OCI-LY1 (cell line): ENCODE measurements at regions not wholly inside any gene's neighbourhood (a gene's known extent, or its start where the extent isn't known, plus 50 kb on each side); places are given as distances from the start of the nearest gene placed in this dataset.

ENCODE experiments used
- H2AFZ ChIP-seq: fragments of 200-600 bp; sonication (generic), shearing (Covaris generic); 2 replicates; pipeline ENCODE4 v1.6.0; 2014; ENCODE audit warnings: antibody characterized with exemption, mild to moderate bottlenecking, low read length
- H3F3A ChIP-seq: fragments of 200-600 bp; sonication (generic), shearing (Covaris generic); 2 replicates; pipeline ENCODE4 v1.6.0; 2014; ENCODE audit warnings: mild to moderate bottlenecking, antibody characterized with exemption, low read length, moderate library complexity; ENCODE audit not compliant: insufficient read depth
- H3K27ac ChIP-seq: fragments of 200-600 bp; sonication (generic); 2 replicates; pipeline ENCODE4 v1.5.1; 2014; ENCODE audit warnings: low read length, mixed run types, mild to moderate bottlenecking, low read depth; ENCODE audit not compliant: poor library complexity, severe bottlenecking
- H3K27me3 ChIP-seq: fragments of 200-600 bp; sonication (generic); 2 replicates; pipeline ENCODE4 v1.6.0; 2014; ENCODE audit warnings: antibody characterized with exemption, mild to moderate bottlenecking, low read length, moderate library complexity; ENCODE audit not compliant: insufficient read depth
- H3K36me3 ChIP-seq: fragments of 200-600 bp; sonication (generic); 2 replicates; pipeline ENCODE4 v1.6.1; 2014; ENCODE audit warnings: mild to moderate bottlenecking, antibody characterized with exemption, low read length, moderate library complexity, mixed read lengths; ENCODE audit not compliant: insufficient read depth
- H3K4me1 ChIP-seq: fragments of 200-600 bp; sonication (generic); 2 replicates; pipeline ENCODE4 v1.5.1; 2014; ENCODE audit warnings: mild to moderate bottlenecking, low read length, moderate library complexity; ENCODE audit not compliant: insufficient read depth, severe bottlenecking
- H3K4me2 ChIP-seq: fragments of 200-600 bp; sonication (generic), shearing (Covaris generic); 2 replicates; pipeline ENCODE4 v1.6.1; 2014; ENCODE audit warnings: low read length
- H3K4me3 ChIP-seq: fragments of 200-600 bp; sonication (generic); 2 replicates; pipeline ENCODE4 v1.5.1; 2014; ENCODE audit warnings: low read length, low read depth, mild to moderate bottlenecking, mixed read lengths; ENCODE audit not compliant: poor library complexity, severe bottlenecking
- H3K79me2 ChIP-seq: fragments of 200-600 bp; shearing (Covaris generic); 2 replicates; pipeline ENCODE4 v1.6.1; 2016; ENCODE audit warnings: mixed run types, low read length, mixed read lengths; ENCODE audit not compliant: insufficient read depth
- H3K9ac ChIP-seq: fragments of 200-600 bp; sonication (generic), shearing (Covaris generic); 2 replicates; pipeline ENCODE4 v1.6.1; 2014; ENCODE audit warnings: mild to moderate bottlenecking, low read length, mixed read lengths
- H3K9me2 ChIP-seq: fragments of 200-600 bp; sonication (generic), shearing (Covaris generic); 2 replicates; pipeline ENCODE4 v1.6.1; 2014; ENCODE audit warnings: low read depth, mild to moderate bottlenecking, low read length, mixed read lengths
- H3K9me3 ChIP-seq: fragments of 200-600 bp; shearing (Covaris generic); 2 replicates; pipeline ENCODE4 v1.6.1; 2014; ENCODE audit warnings: low read length, mixed read lengths
- H4K20me1 ChIP-seq: fragments of 200-600 bp; sonication (generic), shearing (Covaris generic); 2 replicates; pipeline ENCODE4 v1.6.0; 2016; ENCODE audit warnings: mild to moderate bottlenecking, low read length; ENCODE audit not compliant: insufficient read depth
- CTCF ChIP-seq: fragments of 200-600 bp; sonication (generic), shearing (Covaris generic); IDR thresholded peaks from 2 replicates; pipeline ENCODE4 v1.5.1; 2017; ENCODE audit warnings: mild to moderate bottlenecking, antibody characterized with exemption, low read length, moderate library complexity, mixed read lengths
- EZH2 ChIP-seq: fragments of 200-600 bp; sonication (generic), shearing (Covaris generic); IDR thresholded peaks from 2 replicates; pipeline ENCODE4 v1.8.0; 2017; ENCODE audit warnings: borderline replicate concordance, mixed run types, mild to moderate bottlenecking, antibody characterized with exemption, low read length, moderate library complexity, mixed read lengths

- Histone ChIP-seq H3K9ac (no peak overlapping the region), H3K4me3 (no peak overlapping the region), H3K9me2 (no peaks in the 10 kb centered on the region), H4K20me1 (no peaks in the 10 kb centered on the region), H3F3A (no peaks in the 10 kb centered on the region), H3K4me1 (peaks cover 10% of the 10 kb centered on the region), H2AFZ (no peak overlapping the region), H3K36me3 (peaks cover 7% of the 10 kb centered on the region; the same call in 1 of the 2 replicates), H3K27me3 (peaks cover 3% of the 10 kb centered on the region; the same call in 1 of the 2 replicates), H3K9me3 (peaks cover 4% of the 10 kb centered on the region; the same call in 1 of the 2 replicates), H3K79me2 (no peaks in the 10 kb centered on the region), H3K4me2 (no peak overlapping the region), H3K27ac (no peak overlapping the region)
- TF ChIP-seq EZH2 (no peak), CTCF (no peak)
Observed at GRCh38 chr22:22418163-22418549, 90.4 kb downstream of the ZNF280B start.

- Histone ChIP-seq H3K36me3 (peaks cover 4% of the 10 kb centered on the region; the same call in 1 of the 2 replicates), H4K20me1 (no peaks in the 10 kb centered on the region), H3K27me3 (peaks cover 3% of the 10 kb centered on the region; the same call in 1 of the 2 replicates), H3K79me2 (no peaks in the 10 kb centered on the region), H3K4me1 (peaks cover 18% of the 10 kb centered on the region), H3K9me2 (no peaks in the 10 kb centered on the region), H3K27ac (no peak overlapping the region), H3K9ac (no peak overlapping the region), H3K9me3 (no peaks in the 10 kb centered on the region), H2AFZ (no peak overlapping the region), H3K4me3 (no peak overlapping the region), H3K4me2 (no peak overlapping the region), H3F3A (no peaks in the 10 kb centered on the region)
- TF ChIP-seq EZH2 (no peak), CTCF (no peak)
Observed at GRCh38 chr22:22418957-22419356, 89.6 kb downstream of the ZNF280B start.

- no peak overlapping the region for H3K4me2 ChIP-seq
- H3K27me3 ChIP-seq, result peaks cover 3% of the 10 kb centered on the region; the same call in 1 of the 2 replicates
- peaks cover 33% of the 10 kb centered on the region for H3K4me1 ChIP-seq
- H3K9ac ChIP-seq, result no peak overlapping the region
- no peak overlapping the region for H3K27ac ChIP-seq
- no peaks in the 10 kb centered on the region for H4K20me1 ChIP-seq
- H3F3A ChIP-seq, result no peaks in the 10 kb centered on the region
- no peak overlapping the region for H2AFZ ChIP-seq
- no peaks in the 10 kb centered on the region for H3K79me2 ChIP-seq
- TF ChIP-seq CTCF (no peak), EZH2 (no peak)
- H3K9me3 ChIP-seq, result no peaks in the 10 kb centered on the region
- no peak overlapping the region for H3K4me3 ChIP-seq
- no peaks in the 10 kb centered on the region for H3K9me2 ChIP-seq
- H3K36me3 ChIP-seq, result peaks cover 4% of the 10 kb centered on the region; the same call in 1 of the 2 replicates
Observed at GRCh38 chr22:22420580-22420979, 88.0 kb downstream of the ZNF280B start.
